HG03066 (cell line): ENCODE measurements at regions not wholly inside any gene's neighbourhood (a gene's known extent, or its start where the extent isn't known, plus 50 kb on each side); places are given as distances from the start of the nearest gene placed in this dataset.
"Not testable (repeated sequence)": the region's sequence is repeated elsewhere in the genome, so short reads cannot be mapped to it uniquely, and the experiment has no call there.

ENCODE experiments used
- ATAC-seq: cut with Tn5 transposase; IDR thresholded peaks from one replicate; pipeline ENCODE4 v1.9.1; 2021; ENCODE audit warnings: low read depth; ENCODE audit not compliant: unreplicated experiment

- no peak for ATAC-seq
Observed at GRCh38 chr4:128758314-128758922, 51.1 kb upstream of the JADE1 start.

- no peak for ATAC-seq
Observed at GRCh38 chr4:128757712-128758111, 51.8 kb upstream of the JADE1 start.

- ATAC-seq = no peak
Observed at GRCh38 chr4:128751354-128751753, 58.1 kb upstream of the JADE1 start.

- not testable (repeated sequence) for ATAC-seq
Observed at GRCh38 chr4:128741748-128742147, 67.8 kb upstream of the JADE1 start.

- ATAC-seq = no peak
Observed at GRCh38 chr4:128737098-128737513, 72.4 kb upstream of the JADE1 start.

GRCh38 chr4:128735714-128736113 lies 73.8 kb upstream of the JADE1 start:
- no peak for ATAC-seq

- ATAC-seq = no peak
Observed at GRCh38 chr4:128728190-128728589, 81.3 kb upstream of the JADE1 start.

- no peak for ATAC-seq
Observed at GRCh38 chr4:128727658-128728057, 81.8 kb upstream of the JADE1 start.

GRCh38 chr4:128725405-128726055 lies 84.0 kb upstream of the JADE1 start:
- ATAC-seq = no peak

GRCh38 chr4:128722911-128723310 lies 86.6 kb upstream of the JADE1 start:
- ATAC-seq = no peak

- ATAC-seq = no peak
Observed at GRCh38 chr4:128721896-128722295, 87.6 kb upstream of the JADE1 start.

- ATAC-seq = no peak
Observed at GRCh38 chr4:128720270-128720669, 89.2 kb upstream of the JADE1 start.

- ATAC-seq = no peak
Observed at GRCh38 chr4:128718768-128719167, 90.7 kb upstream of the JADE1 start.

GRCh38 chr4:128716338-128716737 lies 93.2 kb upstream of the JADE1 start:
- no peak for ATAC-seq

- ATAC-seq = no peak
Observed at GRCh38 chr4:128715616-128716015, 93.9 kb upstream of the JADE1 start.

- no peak for ATAC-seq
Observed at GRCh38 chr4:128711361-128711760, 98.1 kb upstream of the JADE1 start.

GRCh38 chr4:128709268-128709667 lies 100.2 kb upstream of the JADE1 start:
- ATAC-seq = no peak

- no peak for ATAC-seq
Observed at GRCh38 chr4:128707864-128708263, 101.6 kb upstream of the JADE1 start.

GRCh38 chr4:128703948-128704347 lies 105.6 kb upstream of the JADE1 start:
- no peak for ATAC-seq

GRCh38 chr4:128700659-128701350 lies 108.7 kb upstream of the JADE1 start:
- no peak for ATAC-seq

- no peak for ATAC-seq
Observed at GRCh38 chr4:128698386-128698785, 111.1 kb upstream of the JADE1 start.

GRCh38 chr4:128697323-128697722 lies 112.2 kb upstream of the JADE1 start:
- ATAC-seq = no peak
